ENCODE measurements at regions not wholly inside any gene's neighbourhood (a gene's known extent, or its start where the extent isn't known, plus 50 kb on each side); places are given as distances from the start of the nearest gene placed in this dataset.
"Not testable (repeated sequence)": the region's sequence is repeated elsewhere in the genome, so short reads cannot be mapped to it uniquely, and the experiment has no call there.

DNA sequence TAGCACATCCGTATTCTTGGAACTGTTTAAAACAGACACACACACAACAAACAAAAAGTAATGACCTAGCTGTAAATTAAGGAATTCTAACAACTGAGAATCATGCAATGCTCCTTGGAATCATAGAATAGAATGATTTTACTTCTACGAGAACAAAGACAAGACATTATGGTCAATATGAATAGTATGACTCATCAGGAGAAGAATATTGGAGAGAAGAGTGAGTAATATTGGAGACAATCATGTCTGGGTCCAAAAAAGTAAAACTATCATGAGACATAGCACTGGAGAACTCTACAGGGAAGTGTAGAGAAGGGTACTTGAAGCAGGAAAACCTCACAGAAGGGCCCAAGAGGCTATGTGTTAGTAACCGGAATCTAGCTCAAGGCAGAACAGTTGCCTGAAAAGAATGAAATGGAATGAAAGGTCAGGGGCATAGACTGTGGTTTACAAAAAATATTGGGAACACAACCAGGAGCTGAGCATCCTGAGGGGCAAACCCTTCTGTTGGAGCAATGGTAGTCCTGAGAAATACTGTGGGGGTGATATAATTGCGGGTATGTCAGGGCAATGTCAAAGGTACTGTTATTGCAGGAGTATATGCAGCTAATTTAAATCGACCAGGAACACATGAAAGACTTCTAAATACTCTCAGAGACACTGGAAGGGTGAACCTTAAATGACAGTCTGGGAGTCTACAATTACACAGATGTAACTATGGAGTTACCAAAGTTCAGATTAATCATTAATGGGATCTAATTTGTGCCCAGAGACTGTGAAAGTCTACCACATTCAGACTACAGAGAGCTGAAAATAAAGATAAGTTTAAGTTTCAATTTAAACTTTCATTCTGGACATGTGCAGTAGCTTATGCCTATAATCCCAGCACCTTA, 201.2 kb downstream of the BCHE start:
- DNase-seq (ENCODE audit: low spot score): peak; percentile 62

DNA sequence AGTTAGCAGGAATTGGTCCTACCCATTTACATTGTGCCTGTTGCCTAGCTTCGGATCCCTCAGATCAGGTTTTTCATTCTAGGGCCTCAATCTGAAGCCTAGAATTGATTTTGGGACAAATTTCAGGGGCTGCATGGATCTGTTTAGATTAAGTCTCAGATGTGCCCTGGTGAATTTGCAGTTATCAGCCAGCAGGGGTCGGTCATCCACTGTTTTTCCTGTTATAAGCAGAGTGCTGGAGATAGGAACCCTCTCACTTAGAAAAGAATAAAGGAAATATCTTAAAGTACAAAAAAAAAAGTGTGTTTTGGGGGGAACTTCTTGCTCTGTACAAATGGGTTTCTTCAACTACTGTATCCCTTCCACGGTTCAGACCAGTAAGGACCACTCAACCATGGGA, 212.5 kb downstream of the BCHE start:
- peak; percentile 9 for DNase-seq (ENCODE audit: low spot score)

GRCh38 chr3:165622356-165622755, 214.9 kb downstream of the BCHE start:
- no peak for DNase-seq (ENCODE audit: low spot score)

DNA sequence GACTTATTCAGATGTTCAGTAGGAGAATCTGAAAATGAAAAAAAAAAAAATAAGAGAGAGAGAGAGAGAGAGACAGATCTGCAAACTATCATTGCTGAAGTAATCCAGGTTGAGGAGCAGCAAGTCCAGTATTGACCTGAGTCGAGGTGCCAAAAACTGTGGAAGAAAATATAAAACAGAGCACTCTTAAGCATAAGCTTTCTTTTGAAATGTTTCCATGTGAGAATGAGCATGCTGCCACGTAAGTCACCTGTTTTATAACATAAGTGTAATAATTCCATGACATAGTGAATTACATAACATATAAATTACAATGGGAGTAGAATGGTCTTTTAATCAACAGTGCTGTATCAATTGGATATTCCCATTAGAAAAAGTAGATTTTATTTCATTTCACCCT, 218.2 kb downstream of the BCHE start:
- no peak for DNase-seq (ENCODE audit: low spot score)

DNA sequence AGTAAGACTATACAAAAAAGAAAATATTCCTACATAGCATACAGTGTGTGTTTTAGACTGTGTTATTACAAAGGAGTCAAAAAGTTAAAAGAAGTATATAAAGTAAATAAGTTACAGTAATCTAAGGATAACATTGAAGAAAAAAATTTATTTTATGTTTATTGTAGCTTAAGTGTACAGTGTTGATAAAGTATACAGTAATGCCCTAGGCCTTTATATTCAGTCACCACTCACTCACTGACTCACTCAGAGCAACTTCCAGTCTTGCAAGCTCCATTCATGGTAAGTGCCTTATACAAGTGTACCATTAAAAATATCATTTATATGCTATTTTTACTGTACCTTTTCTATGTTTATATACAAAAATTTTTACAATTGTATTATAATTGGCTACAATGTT, 220.1 kb downstream of the BCHE start:
- no peak for DNase-seq (ENCODE audit: low spot score)

DNA sequence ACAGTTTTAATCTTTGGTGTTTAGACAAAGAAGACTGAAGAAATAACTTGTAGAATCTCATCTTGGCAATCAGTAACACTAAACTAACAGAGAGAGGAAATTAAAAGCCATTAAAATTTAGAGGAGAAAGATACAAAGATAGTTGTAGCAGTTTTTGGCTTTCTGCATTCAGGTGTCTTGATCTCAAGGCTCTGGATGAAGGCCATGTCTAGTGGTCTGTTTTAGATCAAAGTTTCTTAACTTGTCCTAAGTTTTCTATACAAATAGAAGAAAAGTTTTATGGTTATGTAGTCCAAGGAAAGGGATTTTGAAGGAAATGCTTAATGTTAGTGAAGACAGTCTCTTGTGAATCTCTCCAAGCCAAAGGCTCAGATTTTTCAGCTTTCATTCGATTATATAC, 222.9 kb downstream of the BCHE start:
- DNase-seq (ENCODE audit: low spot score): no peak

- no peak for DNase-seq (ENCODE audit: low spot score)
Observed at GRCh38 chr3:165613014-165613413, 224.2 kb downstream of the BCHE start.

GRCh38 chr3:165607221-165607620, 230.0 kb downstream of the BCHE start:
- no peak for DNase-seq (ENCODE audit: low spot score)

- DNase-seq (ENCODE audit: low spot score): no peak
Observed at GRCh38 chr3:165603196-165603595, 234.0 kb downstream of the BCHE start.

GRCh38 chr3:165572566-165572965, 264.7 kb downstream of the BCHE start:
- DNase-seq (ENCODE audit: low spot score): not testable (repeated sequence)

DNA sequence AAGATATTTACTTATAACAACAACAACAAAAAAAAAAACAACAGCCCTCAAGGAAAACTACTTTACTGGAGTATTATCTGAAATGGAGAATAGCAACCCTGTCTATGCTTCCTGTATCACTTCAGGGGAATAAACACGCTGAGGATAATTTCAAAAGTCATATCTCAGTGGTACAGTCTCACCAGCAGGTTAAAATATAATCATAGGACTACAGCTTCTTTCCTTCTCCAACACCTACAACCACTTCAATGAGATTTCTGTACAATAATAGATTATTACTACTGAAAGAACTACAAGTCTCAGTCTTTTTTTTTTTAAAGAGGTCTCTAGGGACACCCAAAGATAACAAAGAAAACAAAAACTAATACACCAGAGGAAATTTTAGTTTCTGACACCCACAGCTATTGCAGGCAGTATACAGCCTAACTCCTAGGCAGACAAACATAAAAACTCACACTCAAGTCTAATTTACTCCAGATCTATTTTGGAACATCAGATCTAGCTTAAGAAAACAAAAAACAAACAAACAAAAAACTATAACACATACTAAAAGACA, 268.2 kb downstream of the BCHE start:
- no peak for DNase-seq (ENCODE audit: low spot score)

- DNase-seq (ENCODE audit: low spot score): no peak
Observed at GRCh38 chr3:165555785-165556184, 281.4 kb downstream of the BCHE start.

GRCh38 chr3:165553371-165553770, 283.9 kb downstream of the BCHE start:
- DNase-seq (ENCODE audit: low spot score): no peak

- no peak for DNase-seq (ENCODE audit: low spot score)
Observed at GRCh38 chr3:165549665-165550064, 287.6 kb downstream of the BCHE start.

GRCh38 chr3:165549037-165549436, 288.2 kb downstream of the BCHE start:
- no peak for DNase-seq (ENCODE audit: low spot score)

GRCh38 chr3:165545059-165545458, 292.2 kb downstream of the BCHE start:
- no peak for DNase-seq (ENCODE audit: low spot score)

DNA sequence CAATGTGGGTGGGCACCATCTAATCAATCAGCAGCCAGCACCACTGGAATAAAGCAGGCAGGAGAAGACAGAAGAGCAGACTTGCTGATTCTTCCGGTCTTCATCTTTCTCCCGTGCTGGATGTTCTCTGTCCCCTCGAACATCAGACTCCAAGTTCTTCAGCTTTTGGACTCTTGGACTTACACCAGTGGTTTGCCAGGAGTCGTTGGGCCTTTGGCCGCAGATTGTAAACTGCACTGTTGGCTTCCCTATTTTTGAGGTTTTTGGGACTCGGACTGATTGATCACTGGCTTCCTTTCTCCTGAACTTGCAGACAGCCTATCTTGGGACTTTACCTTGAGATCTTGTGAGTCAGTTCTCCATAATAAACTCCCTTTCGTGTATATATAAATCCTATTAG, 292.8 kb downstream of the BCHE start:
- no peak for DNase-seq (ENCODE audit: low spot score)

DNA sequence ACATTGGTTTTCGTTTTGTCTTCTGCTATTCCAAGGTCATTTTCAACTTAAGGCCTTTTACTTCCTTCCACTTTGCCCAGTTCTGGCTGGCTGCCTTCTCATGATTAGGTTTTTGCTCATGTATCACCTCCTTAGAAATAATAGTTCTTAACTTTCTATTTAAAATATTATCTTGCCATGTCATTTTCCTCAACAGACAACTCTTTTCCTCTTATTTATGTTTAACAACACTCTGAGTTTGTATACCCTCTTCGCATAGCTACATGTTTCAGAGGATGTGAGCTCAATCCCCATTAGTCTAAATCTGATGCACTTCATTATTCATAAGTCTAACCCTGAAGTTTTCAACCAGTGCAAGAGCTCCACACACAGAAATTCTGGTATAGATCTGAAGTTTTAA, 299.1 kb downstream of the BCHE start:
- no peak for DNase-seq (ENCODE audit: low spot score)

- no peak for DNase-seq (ENCODE audit: low spot score)
Observed at GRCh38 chr3:165532851-165533250, 304.4 kb downstream of the BCHE start.

- DNase-seq (ENCODE audit: low spot score): no peak
Observed at GRCh38 chr3:165529451-165529850, 307.8 kb downstream of the BCHE start.

GRCh38 chr3:165526367-165526766, 310.9 kb downstream of the BCHE start:
- no peak for DNase-seq (ENCODE audit: low spot score)

DNA sequence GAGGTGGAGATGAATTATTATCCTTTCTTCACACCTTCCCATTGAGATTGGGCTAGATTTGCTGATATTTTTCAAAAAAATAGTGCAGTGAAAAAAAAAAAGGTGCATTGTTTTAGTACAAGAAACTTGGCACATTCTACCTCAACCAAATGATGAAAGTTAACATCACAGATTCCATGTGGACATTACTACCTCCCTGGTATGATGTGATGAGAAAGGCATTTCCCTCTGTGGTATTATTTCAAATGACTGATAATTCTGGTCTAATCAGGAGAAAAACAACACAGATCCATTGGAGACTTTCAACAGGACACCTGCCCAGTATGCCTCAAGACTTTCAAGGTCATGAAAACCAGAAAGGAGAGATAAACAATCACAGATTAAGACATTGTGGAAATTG, 313.4 kb downstream of the BCHE start:
- no peak for DNase-seq (ENCODE audit: low spot score)

GRCh38 chr3:165522386-165522785, 314.8 kb downstream of the BCHE start:
- DNase-seq (ENCODE audit: low spot score): no peak
